K562 (cell line): ENCODE measurements at regions not wholly inside any gene's neighbourhood (a gene's known extent, or its start where the extent isn't known, plus 50 kb on each side); places are given as distances from the start of the nearest gene placed in this dataset.

ENCODE experiments used
- ATAC-seq: fragments of 200-7000 bp; cut with Tn5 transposase; 3 replicates; pipeline ENCODE4 v1.9.1; 2020; ENCODE audit warnings: moderate library complexity
- BruUV-seq: library from RNA; stranded (reverse); fragments of 400-500 nt; replicated peaks from 2 replicates; lab custom pipeline; 2021; lab: Mats Ljungman, UMichigan
- CTCF ChIA-PET: fragments of 300-600 bp; formaldehyde crosslinking; extraction: SDS; loops from one replicate; lab custom pipeline; 2021; ENCODE audit warnings: low intra/inter-chr PET ratio; lab: Yijun Ruan, JAX
- POLR2A ChIA-PET: fragments of 300-600, 350-650 bp; sonication (Branson Sonifier 250); formaldehyde crosslinking; extraction: SDS; loops from one replicate; lab custom pipeline; 2021; ENCODE audit warnings: antibody characterized with exemption, inconsistent platforms; lab: Yijun Ruan, JAX
- DNase-seq, 4 experiments: peaks; one replicate each; pipeline versions ENCODE4 v3.0.0 to v3.0.0-alpha.2; 2011 to 2018; ENCODE audit warnings: low spot score in 3 of 4, mixed read lengths in 3 of 4; ENCODE audit errors: extremely low read depth in 1 of 4
- FAIRE-seq: peaks from 2 replicates; lab custom pipeline; 2011; peaks lifted over from hg19 to GRCh38; lab: Jason Lieb, UNC
- H2AFZ ChIP-seq: 2 replicates; pipeline ENCODE4 v1.6.0; 2011; ENCODE audit warnings: low read depth, low read length, control low read depth, inconsistent platforms
- H3K27ac ChIP-seq: fragments of 200-600 bp; 3 replicates; pipeline ENCODE4 v1.8.0; 2011; ENCODE audit warnings: low read depth, mild to moderate bottlenecking, control low read depth, inconsistent platforms, low read length, moderate library complexity, mixed read lengths; ENCODE audit errors: extremely low read depth
- H3K27me3 ChIP-seq, 2 experiments: fragments of 300-600 bp in 1 of 2; 2 replicates in 1 of 2; 3 replicates in 1 of 2; pipeline versions ENCODE4 v1.6.0 to v1.8.0; 2011; ENCODE audit warnings: inconsistent platforms in 2 of 2, low read length in 2 of 2, mild to moderate bottlenecking in 1 of 2, mixed read lengths in 1 of 2, moderate library complexity in 1 of 2; ENCODE audit not compliant: control insufficient read depth in 2 of 2, insufficient read depth in 2 of 2
- H3K36me3 ChIP-seq: fragments of 300-600 bp; 3 replicates; pipeline ENCODE4 v1.8.0; 2011; ENCODE audit warnings: mild to moderate bottlenecking, low read length, inconsistent platforms; ENCODE audit not compliant: control insufficient read depth, insufficient read depth
- H3K4me1 ChIP-seq, 2 experiments: fragments of 200-600 bp in 1 of 2; replicated peaks in 1 of 2; 2 replicates in 1 of 2; 3 replicates in 1 of 2; pipeline versions ENCODE4 v1.5.1 to v1.8.0; 2011; ENCODE audit warnings: inconsistent platforms in 2 of 2, low read length in 2 of 2, mild to moderate bottlenecking in 1 of 2, mixed read lengths in 1 of 2, moderate library complexity in 1 of 2; ENCODE audit not compliant: control insufficient read depth in 2 of 2, insufficient read depth in 2 of 2
- H3K4me2 ChIP-seq: 2 replicates; pipeline ENCODE4 v1.6.1; 2011; ENCODE audit warnings: low read length, control low read depth, inconsistent platforms, mixed read lengths; ENCODE audit not compliant: insufficient read depth
- H3K4me3 ChIP-seq: fragments of 200-600 bp; sonication (generic), shearing (Covaris generic); 2 replicates; pipeline ENCODE4 v1.5.1; 2016; ENCODE audit warnings: control low read depth, inconsistent platforms
- H3K79me2 ChIP-seq: fragments of 200-600 bp; 3 replicates; pipeline ENCODE4 v1.8.0; 2011; ENCODE audit warnings: low read length, inconsistent platforms; ENCODE audit not compliant: control insufficient read depth, insufficient read depth
- H3K9ac ChIP-seq, 2 experiments: 2 replicates each; pipeline versions ENCODE4 v1.6.0 to v1.6.1; 2011; ENCODE audit warnings: low read depth in 2 of 2, low read length in 2 of 2, control low read depth in 1 of 2, inconsistent platforms in 1 of 2, mild to moderate bottlenecking in 1 of 2, mixed read lengths in 1 of 2; ENCODE audit not compliant: insufficient read depth in 1 of 2
- H3K9me1 ChIP-seq: one replicate; pipeline ENCODE4 v1.6.0; 2011; ENCODE audit warnings: inconsistent platforms, mild to moderate bottlenecking, low read length, moderate library complexity; ENCODE audit not compliant: control insufficient read depth, insufficient read depth
- H3K9me3 ChIP-seq: replicated peaks from 2 replicates; pipeline ENCODE4 v1.5.1; 2011; ENCODE audit warnings: low read depth, low read length, inconsistent platforms; ENCODE audit not compliant: control insufficient read depth, insufficient read depth
- H4K20me1 ChIP-seq: replicated peaks from 2 replicates; pipeline ENCODE4 v1.6.1; 2011; ENCODE audit warnings: low read length, inconsistent platforms, mixed read lengths; ENCODE audit not compliant: control insufficient read depth, insufficient read depth
- ARID2 ChIP-seq: fragments of 450-650 bp; IDR thresholded peaks from 2 replicates; pipeline ENCODE4 v1.6.1; 2017; ENCODE audit warnings: antibody characterized with exemption, mild to moderate bottlenecking
- BRD4 ChIP-seq: fragments of 200-600 bp; sonication (generic); IDR thresholded peaks from 2 replicates; pipeline ENCODE4 v1.6.1; 2017; ENCODE audit warnings: inconsistent platforms
- CHD4 ChIP-seq: fragments of 200-600 bp; sonication (generic); IDR thresholded peaks from 3 replicates; pipeline ENCODE4 v1.6.1; 2012; ENCODE audit warnings: low read depth, mild to moderate bottlenecking, mixed read lengths, low read length, inconsistent platforms; ENCODE audit not compliant: insufficient read depth, insufficient replicate concordance, poor library complexity, severe bottlenecking
- CXXC5 ChIP-seq: fragments of 250-450 bp; sonication (Bioruptor Pico); IDR thresholded peaks from 2 replicates; pipeline ENCODE4 v1.8.0; 2022; ENCODE audit warnings: inconsistent platforms, mild to moderate bottlenecking, moderate library complexity
- HNRNPK ChIP-seq: fragments of 200-400 bp; formaldehyde crosslinking; IDR thresholded peaks from one replicate; pipeline ENCODE4 v1.6.1; 2018; ENCODE audit warnings: mild to moderate bottlenecking, low read depth, low read length; ENCODE audit not compliant: poor library complexity, severe bottlenecking
- KDM1A ChIP-seq, 2 experiments: fragments of 450-650 bp; IDR thresholded peaks; 2 replicates each; pipeline ENCODE4 v1.6.1; 2016; ENCODE audit warnings: mild to moderate bottlenecking in 2 of 2
- MYC ChIP-seq, 2 experiments: fragments of 250-450 bp in 1 of 2; sonication (Bioruptor Pico) in 1 of 2; IDR thresholded peaks; 2 replicates each; pipeline versions ENCODE4 v1.5.1 to v1.6.1; 2012 to 2021; ENCODE audit warnings: low read depth in 2 of 2, borderline replicate concordance in 1 of 2, improper control_type of control experiment in 1 of 2, low read length in 1 of 2, mild to moderate bottlenecking in 1 of 2, moderate library complexity in 1 of 2
- NFIX ChIP-seq: fragments of 250-450 bp; sonication (Bioruptor Pico); IDR thresholded peaks from 2 replicates; pipeline ENCODE4 v1.4.0; 2020; ENCODE audit warnings: low read depth, mild to moderate bottlenecking, moderate library complexity
- NR2C2 ChIP-seq, 2 experiments: fragments of 200-800 bp in 1 of 2; sonication (Bioruptor generic) in 1 of 2; sonication (generic) in 1 of 2; formaldehyde crosslinking in 1 of 2; IDR thresholded peaks; 2 replicates each; pipeline versions ENCODE4 v1.6.1 to v1.8.0; 2016 to 2022; ENCODE audit warnings: mild to moderate bottlenecking in 1 of 2, missing compliant biosample characterization in 1 of 2, missing genetic modification characterization in 1 of 2, missing genetic modification reagents in 1 of 2
- POLR2AphosphoS5 ChIP-seq: IDR thresholded peaks from 2 replicates; pipeline ENCODE4 v1.6.1; 2011; ENCODE audit warnings: mild to moderate bottlenecking, low read depth, low read length, moderate library complexity; ENCODE audit not compliant: control insufficient read depth, insufficient read depth
- RFX1 ChIP-seq: fragments of 450-650 bp; IDR thresholded peaks from 2 replicates; pipeline ENCODE4 v1.6.1; 2016; ENCODE audit warnings: mild to moderate bottlenecking, moderate library complexity
- RHOXF2B ChIP-seq: fragments of 250-450 bp; sonication (Bioruptor Pico); conservative IDR thresholded peaks from 2 replicates; pipeline ENCODE4 v1.5.1; 2021
- SMARCB1 ChIP-seq: IDR thresholded peaks from 2 replicates; pipeline ENCODE4 v1.6.1; 2011; ENCODE audit warnings: improper control_type of control experiment, low read depth; ENCODE audit not compliant: insufficient read length
- SRSF7 ChIP-seq: fragments of 200-400 bp; formaldehyde crosslinking; optimal IDR thresholded peaks from 2 replicates; pipeline ENCODE3; 2017; ENCODE audit warnings: mild to moderate bottlenecking, low read depth, low read length
- TAF1 ChIP-seq: IDR thresholded peaks from 2 replicates; pipeline ENCODE4 v1.6.1; 2011; ENCODE audit warnings: mild to moderate bottlenecking, low read length, moderate library complexity; ENCODE audit not compliant: insufficient read depth, control insufficient read depth, severe bottlenecking; ENCODE audit errors: extremely low read depth
- TSC22D4 ChIP-seq: fragments of 450-650 bp; IDR thresholded peaks from 2 replicates; pipeline ENCODE4 v1.6.1; 2016; ENCODE audit warnings: missing genetic modification characterization, missing biosample characterization, control low read depth
- XRCC3 ChIP-seq: fragments of 450-650 bp; IDR thresholded peaks from 2 replicates; pipeline ENCODE4 v1.6.1; 2017; ENCODE audit warnings: mild to moderate bottlenecking, moderate library complexity
- YBX1 ChIP-seq: fragments of 450-650 bp; IDR thresholded peaks from 2 replicates; pipeline ENCODE4 v1.7.1; 2016; ENCODE audit warnings: mild to moderate bottlenecking
- ZBTB2 ChIP-seq: fragments of 450-650 bp; IDR thresholded peaks from 2 replicates; pipeline ENCODE4 v1.6.1; 2016; ENCODE audit warnings: antibody characterized with exemption
- ZNF175 ChIP-seq: fragments of 200-800 bp; sonication (Bioruptor generic); IDR thresholded peaks from 2 replicates; pipeline ENCODE4 v1.6.1; 2016; ENCODE audit warnings: low read depth, mild to moderate bottlenecking, missing genetic modification characterization, missing compliant biosample characterization
- ZNF354B ChIP-seq: fragments of 250-450 bp; sonication (Bioruptor Pico); IDR thresholded peaks from 2 replicates; pipeline ENCODE4 v1.4.0; 2020
- ZNF717 ChIP-seq: fragments of 250-450 bp; sonication (Bioruptor Pico); IDR thresholded peaks from 2 replicates; pipeline ENCODE4 v1.5.0; 2021
- WGBS: fragments of 100-300 bp; shearing (Covaris generic); methylation state at CpG from one replicate; pipeline ENCODE4 v1.1.6; 2016; ENCODE audit warnings: low coverage, mixed read lengths; ENCODE audit not compliant: insufficient coverage; ENCODE audit errors: missing lambda C conversion rate; 5-methylcytosine and 5-hydroxymethylcytosine counted together
- in situ Hi-C: fragments of 300-500 bp; cut with MboI; formaldehyde crosslinking; loops from 4 replicates; pipeline ENCODE4 v1.15.0; 2018; ENCODE audit warnings: inconsistent platforms, mixed read lengths
- intact Hi-C: fragments of 100-400 bp; cut with micrococcal nuclease; formaldehyde crosslinking; loops from 2 replicates; pipeline ENCODE4 v1.14.2; 2022

GRCh38 chr11:28599656-28600055 lies 491.5 kb downstream of the METTL15 start (continued):
- TF ChIP-seq POLR2AphosphoS5 (no peak), XRCC3 (no peak), CXXC5 (CRISPR knock-in tag) (no peak), RHOXF2B (no peak), SMARCB1 (no peak), ZNF717 (CRISPR knock-in tag) (no peak), YBX1 (no peak), ZNF354B (CRISPR knock-in tag) (no peak)
- TF ChIP-seq, all 486 proteins: peak for 0

GRCh38 chr11:28598531-28598930 lies 490.3 kb downstream of the METTL15 start:
- H3K9me3 ChIP-seq = 0 out of 2 replicates have a peak, but pooled peaks cover 1% of the 10 kb centered on the region
- no peaks in the 10 kb centered on the region for H3K9me1 ChIP-seq
- H3K27me3 ChIP-seq = no peaks in the 10 kb centered on the region
- H3K79me2 ChIP-seq = no peaks in the 10 kb centered on the region
- no TSS peak for BruUV-seq
- no peak overlapping the region for H3K4me3 ChIP-seq
- FAIRE-seq = no peak
- H4K20me1 ChIP-seq = no peaks in the 10 kb centered on the region
- no peaks in the 10 kb centered on the region for H3K36me3 ChIP-seq
- no peak overlapping the region for H2AFZ ChIP-seq
- no peak overlapping the region for H3K9ac ChIP-seq
- DNase-seq = no peak
- in situ Hi-C loops = no loop called here
- WGBS = 2% methylated on average over 3 of the region's 3 CpGs
- no peak overlapping the region for H3K27ac ChIP-seq
- ATAC-seq = no peak
- intact Hi-C loops = no loop called here
- no peaks in the 10 kb centered on the region for H3K4me1 ChIP-seq
- POLR2A ChIA-PET = no interaction called here
- CTCF ChIA-PET = no interaction called here
- no peak overlapping the region for H3K4me2 ChIP-seq
- TF ChIP-seq CHD4 (no peak), ARID2 (no peak), SRSF7 (no peak), TAF1 (no peak), NFIX (CRISPR knock-in tag) (no peak), ZBTB2 (no peak), ZNF175 (CRISPR knock-in tag) (no peak), HNRNPK (no peak), KDM1A (IDR thresholded peaks at IDR 0.05) (no peak), BRD4 (no peak), RFX1 (no peak), NR2C2 (CRISPR knock-in tag; IDR thresholded peaks at IDR 0.05) (no peak), NR2C2 (tag; IDR thresholded peaks at IDR 0.05) (no peak), MYC (IDR thresholded peaks at IDR 0.05; ENCODE audit: low read depth, low read length) (no peak), MYC (CRISPR knock-in tag; IDR thresholded peaks at IDR 0.05; ENCODE audit: borderline replicate concordance, low read depth) (no peak), TSC22D4 (tag) (no peak)
